NCI-H2227 treated with DMSO at 0.1 percent for 48 hours (cell line): ENCODE measurements at regions not wholly inside any gene's neighbourhood (a gene's known extent, or its start where the extent isn't known, plus 50 kb on each side); places are given as distances from the start of the nearest gene placed in this dataset.
"Not testable (repeated sequence)": the region's sequence is repeated elsewhere in the genome, so short reads cannot be mapped to it uniquely, and the experiment has no call there.

Experiments used
- DNase-seq: peaks from one replicate; lab custom pipeline; 2025; lab: John Stamatoyannopoulos, UW

DNA sequence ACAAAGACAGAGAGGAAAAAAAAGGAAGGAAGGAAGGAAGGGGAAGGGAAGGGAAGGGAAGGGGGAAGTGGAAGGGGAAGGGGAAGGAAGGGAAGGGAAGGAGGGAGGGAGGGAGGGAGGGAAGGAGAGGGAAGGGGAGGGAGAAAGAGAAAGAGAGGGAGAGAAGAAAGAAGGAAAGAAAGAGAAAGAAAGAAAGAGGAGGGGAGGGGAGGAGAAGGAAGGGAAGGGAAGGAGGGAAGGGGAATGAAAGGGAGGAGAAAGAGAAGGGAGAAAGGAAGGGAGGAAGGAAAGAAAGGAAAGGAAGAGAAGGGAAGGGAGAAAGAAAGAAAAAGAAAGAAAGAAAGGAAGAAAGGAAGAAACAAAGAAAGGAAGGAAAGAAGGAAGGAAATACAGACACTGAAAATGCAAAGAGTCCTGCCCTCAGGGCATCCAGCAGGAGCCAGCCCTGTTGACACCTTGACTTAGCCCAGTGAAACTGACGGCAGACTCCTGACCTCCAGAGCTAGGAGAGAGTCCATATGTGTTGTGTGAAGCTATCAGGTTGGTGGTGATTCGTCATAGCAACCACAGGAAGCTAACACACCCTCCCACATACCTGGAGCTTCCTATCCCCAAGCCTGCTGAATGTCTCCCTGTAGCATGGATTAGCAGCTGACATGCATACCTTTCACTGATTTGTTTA, 58.7 kb upstream of the SULF2 start:
- no peak for DNase-seq

DNA sequence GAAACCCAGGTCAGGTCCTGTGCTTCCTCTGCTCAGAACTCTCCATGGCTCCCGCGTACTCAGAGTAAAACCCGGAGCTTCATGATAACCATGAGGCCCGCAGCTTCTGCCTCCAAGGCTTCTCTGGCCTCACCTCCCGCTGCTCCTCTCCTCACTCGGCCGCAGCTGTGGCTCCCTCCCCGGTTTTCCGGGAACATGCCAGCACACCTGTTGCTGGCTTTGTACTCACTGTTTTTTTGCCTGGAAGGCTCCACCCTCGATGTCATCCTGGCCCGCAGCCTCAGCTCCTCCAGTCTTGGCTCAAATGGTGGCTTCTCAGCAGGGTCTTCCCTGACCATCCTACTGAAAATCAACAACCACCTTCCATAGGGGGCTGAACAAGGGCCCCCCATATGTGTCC, 57.7 kb upstream of the SULF2 start:
- not testable (repeated sequence) for DNase-seq

DNA sequence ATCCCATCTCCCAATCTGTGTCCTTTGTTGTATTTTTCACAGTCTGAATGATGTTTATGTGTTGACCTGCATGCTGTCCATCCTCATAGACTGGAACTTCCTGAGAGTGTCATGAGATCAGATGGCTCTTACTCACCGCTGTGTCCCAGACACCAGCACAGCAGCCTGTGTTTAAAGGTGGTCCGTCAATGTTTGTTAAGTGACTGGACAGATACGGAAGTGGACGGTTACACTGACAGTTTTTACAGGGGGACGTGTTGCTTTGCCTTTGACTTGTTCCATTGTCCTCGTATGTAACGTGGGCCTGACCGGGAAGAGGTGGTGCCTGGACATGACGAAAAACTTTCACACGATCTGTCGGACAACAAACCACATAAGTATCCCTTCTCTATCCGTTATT, 56.7 kb upstream of the SULF2 start:
- DNase-seq, result not testable (repeated sequence)

DNA sequence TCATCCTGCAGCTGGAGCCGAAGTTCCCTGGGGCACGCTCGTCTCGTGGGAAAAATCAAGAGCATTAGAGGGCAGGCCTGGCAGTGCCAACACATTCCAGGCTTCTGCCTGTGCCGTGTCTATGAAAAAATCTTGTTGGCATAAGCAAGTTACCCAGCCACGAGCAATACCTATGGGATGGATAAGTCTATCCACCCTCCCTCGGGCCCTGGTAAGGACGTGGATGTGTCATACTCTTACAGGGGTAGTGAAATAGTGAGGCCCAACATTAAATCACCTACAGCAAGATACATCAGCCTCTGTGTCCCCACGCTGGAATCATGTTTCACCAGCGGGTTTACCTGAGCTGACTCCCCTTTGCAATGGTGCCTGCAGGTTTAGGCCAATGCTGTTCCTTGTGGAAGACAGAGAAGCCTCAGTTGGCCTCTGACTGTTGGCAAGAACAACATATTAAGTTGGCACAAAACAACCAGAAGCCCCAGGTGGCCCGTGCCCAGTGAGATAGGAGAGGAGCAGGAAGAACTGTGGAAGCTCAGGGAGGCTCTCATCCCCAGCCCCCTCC, 51.1 kb upstream of the SULF2 start:
- DNase-seq, result not testable (repeated sequence)
